Panc1 (cell line): ENCODE measurements at regions not wholly inside any gene's neighbourhood (a gene's known extent, or its start where the extent isn't known, plus 50 kb on each side); places are given as distances from the start of the nearest gene placed in this dataset.

Source experiments
- POLR2AphosphoS5 ChIP-seq: IDR thresholded peaks from 2 replicates; pipeline ENCODE4 v1.6.1; 2012; ENCODE audit warnings: mild to moderate bottlenecking, low read depth, low read length, moderate library complexity
- TF ChIP-seq, protein P1 (sequence below): fragments of 450-650 bp; IDR thresholded peaks from 2 replicates; pipeline ENCODE4 v1.5.1; 2017; ENCODE audit warnings: mild to moderate bottlenecking
- TF ChIP-seq, protein P2 (sequence below), 2 experiments: IDR thresholded peaks; 2 replicates each; pipeline ENCODE4 v1.6.1; 2011 to 2012; ENCODE audit warnings: low read depth in 2 of 2, control low read depth in 1 of 2, low read length in 1 of 2, mild to moderate bottlenecking in 1 of 2, moderate library complexity in 1 of 2; ENCODE audit not compliant: insufficient read depth in 1 of 2

DNA sequence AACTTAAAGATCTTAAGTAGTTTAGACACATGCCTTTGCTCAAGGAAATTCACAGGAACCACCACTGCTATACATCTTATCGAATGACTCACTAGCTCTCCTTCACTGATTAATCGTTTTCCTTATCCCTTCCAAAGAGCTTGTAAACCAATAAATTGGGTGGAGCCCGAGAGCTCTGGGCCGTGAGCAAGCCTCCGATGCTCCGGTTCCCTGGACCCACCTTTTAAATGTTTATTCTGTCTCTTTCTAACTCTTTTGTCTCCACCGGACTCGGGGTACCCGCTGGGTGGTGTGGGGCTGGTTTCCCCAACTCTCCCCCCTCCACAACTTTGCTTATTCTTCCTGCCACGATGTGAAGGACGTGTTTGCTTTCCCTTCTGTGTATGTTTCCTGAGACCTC is 292.9 kb upstream of the TMEFF2 start:
- TF ChIP-seq, protein P1, sequence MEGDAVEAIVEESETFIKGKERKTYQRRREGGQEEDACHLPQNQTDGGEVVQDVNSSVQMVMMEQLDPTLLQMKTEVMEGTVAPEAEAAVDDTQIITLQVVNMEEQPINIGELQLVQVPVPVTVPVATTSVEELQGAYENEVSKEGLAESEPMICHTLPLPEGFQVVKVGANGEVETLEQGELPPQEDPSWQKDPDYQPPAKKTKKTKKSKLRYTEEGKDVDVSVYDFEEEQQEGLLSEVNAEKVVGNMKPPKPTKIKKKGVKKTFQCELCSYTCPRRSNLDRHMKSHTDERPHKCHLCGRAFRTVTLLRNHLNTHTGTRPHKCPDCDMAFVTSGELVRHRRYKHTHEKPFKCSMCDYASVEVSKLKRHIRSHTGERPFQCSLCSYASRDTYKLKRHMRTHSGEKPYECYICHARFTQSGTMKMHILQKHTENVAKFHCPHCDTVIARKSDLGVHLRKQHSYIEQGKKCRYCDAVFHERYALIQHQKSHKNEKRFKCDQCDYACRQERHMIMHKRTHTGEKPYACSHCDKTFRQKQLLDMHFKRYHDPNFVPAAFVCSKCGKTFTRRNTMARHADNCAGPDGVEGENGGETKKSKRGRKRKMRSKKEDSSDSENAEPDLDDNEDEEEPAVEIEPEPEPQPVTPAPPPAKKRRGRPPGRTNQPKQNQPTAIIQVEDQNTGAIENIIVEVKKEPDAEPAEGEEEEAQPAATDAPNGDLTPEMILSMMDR, result no peak
- TF ChIP-seq, protein P2, sequence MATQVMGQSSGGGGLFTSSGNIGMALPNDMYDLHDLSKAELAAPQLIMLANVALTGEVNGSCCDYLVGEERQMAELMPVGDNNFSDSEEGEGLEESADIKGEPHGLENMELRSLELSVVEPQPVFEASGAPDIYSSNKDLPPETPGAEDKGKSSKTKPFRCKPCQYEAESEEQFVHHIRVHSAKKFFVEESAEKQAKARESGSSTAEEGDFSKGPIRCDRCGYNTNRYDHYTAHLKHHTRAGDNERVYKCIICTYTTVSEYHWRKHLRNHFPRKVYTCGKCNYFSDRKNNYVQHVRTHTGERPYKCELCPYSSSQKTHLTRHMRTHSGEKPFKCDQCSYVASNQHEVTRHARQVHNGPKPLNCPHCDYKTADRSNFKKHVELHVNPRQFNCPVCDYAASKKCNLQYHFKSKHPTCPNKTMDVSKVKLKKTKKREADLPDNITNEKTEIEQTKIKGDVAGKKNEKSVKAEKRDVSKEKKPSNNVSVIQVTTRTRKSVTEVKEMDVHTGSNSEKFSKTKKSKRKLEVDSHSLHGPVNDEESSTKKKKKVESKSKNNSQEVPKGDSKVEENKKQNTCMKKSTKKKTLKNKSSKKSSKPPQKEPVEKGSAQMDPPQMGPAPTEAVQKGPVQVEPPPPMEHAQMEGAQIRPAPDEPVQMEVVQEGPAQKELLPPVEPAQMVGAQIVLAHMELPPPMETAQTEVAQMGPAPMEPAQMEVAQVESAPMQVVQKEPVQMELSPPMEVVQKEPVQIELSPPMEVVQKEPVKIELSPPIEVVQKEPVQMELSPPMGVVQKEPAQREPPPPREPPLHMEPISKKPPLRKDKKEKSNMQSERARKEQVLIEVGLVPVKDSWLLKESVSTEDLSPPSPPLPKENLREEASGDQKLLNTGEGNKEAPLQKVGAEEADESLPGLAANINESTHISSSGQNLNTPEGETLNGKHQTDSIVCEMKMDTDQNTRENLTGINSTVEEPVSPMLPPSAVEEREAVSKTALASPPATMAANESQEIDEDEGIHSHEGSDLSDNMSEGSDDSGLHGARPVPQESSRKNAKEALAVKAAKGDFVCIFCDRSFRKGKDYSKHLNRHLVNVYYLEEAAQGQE (IDR thresholded peaks at IDR 0.05; ENCODE audit: insufficient read depth in 1 of 2, low read depth in 2 of 2, low read length in 1 of 2), result no peak
- no peak for TF ChIP-seq POLR2AphosphoS5
